Epithelial cell of prostate (primary cell): ENCODE measurements at regions not wholly inside any gene's neighbourhood (a gene's known extent, or its start where the extent isn't known, plus 50 kb on each side); places are given as distances from the start of the nearest gene placed in this dataset.
"Not testable (repeated sequence)": the region's sequence is repeated elsewhere in the genome, so short reads cannot be mapped to it uniquely, and the experiment has no call there.

ENCODE experiments used
- DNase-seq: peaks from one replicate; pipeline ENCODE4 v3.0.0-alpha.2; 2011; ENCODE audit warnings: low read depth, low spot score
- H3K27ac ChIP-seq: fragments of 450-650 bp; 2 replicates; pipeline ENCODE4 v1.5.1; 2017; ENCODE audit warnings: mild to moderate bottlenecking

DNA sequence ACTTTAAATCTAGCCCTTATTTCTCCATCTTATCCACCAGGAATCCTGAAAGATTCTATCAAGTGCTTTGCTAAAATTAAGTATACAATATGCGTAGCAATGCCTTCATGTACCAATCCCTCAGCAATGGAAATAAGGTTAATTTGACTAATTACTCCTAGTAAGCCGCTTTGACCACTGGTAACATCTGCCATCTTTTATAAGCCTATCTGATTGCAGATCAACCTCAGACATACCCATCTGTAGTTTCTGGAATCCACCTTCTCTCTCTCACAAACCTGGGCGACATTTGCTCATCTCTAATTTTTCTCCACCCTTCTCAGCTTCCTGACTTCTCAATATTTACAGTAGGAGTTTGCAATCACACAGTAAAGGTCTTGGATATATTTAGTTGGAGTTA lies 138.8 kb upstream of the CRHR1 start:
- H3K27ac ChIP-seq: no peak overlapping the region
- DNase-seq: no peak

DNA sequence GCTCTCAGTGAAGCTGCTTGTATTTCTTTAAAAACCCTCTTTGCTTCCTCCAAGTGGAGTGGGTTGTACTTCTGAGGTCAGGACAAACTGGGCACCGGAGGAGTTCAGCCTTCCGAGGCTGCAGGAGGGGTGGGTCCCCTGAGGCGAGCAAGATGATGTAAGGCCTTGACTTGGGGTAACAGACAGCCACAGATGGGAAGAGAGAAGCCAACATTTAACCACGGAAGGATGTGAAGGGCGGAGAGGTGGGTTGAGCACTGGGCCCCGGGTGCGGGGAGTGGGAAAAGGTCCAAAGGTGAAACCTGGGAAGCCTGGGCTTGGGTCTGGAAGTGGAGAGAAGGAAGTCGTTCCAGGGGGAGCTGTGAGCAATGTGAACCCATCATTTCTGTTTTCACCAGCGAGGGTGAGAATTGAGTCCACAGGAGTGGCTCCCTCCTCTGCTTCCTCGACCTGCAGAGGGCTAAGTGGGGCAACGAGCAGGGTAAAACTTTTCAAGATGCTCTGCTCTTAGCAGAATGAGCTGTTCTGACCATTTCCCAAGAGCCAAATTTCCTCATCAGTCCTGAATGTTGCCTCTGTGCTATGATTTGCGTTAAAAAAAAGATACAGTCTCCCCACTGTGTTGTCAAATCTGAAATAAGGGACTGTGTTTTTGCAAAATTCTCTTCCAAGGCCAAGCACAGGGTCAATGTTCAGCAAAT lies 137.7 kb upstream of the CRHR1 start:
- H3K27ac ChIP-seq: no peak overlapping the region
- no peak for DNase-seq

DNA sequence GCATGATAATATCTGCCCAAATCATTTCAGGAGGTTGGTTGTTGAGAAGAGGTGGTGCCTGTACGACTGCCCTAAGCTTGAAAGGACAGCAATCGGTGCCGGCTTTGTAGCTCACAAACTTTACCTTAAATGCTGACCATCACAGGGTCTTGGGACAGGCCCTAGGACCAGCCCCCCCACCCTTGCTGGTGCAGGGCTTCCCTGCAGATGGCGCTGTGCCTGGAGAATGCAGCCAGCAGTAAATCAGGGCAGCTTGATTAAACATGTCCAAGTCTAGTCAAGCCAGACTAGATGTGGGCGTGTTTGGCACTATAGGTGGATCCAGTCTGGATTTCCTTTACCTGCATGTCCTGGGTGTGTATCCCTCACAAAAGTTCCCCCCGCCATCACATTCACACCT lies 135.5 kb upstream of the CRHR1 start:
- H3K27ac ChIP-seq: no peak overlapping the region
- no peak for DNase-seq

DNA sequence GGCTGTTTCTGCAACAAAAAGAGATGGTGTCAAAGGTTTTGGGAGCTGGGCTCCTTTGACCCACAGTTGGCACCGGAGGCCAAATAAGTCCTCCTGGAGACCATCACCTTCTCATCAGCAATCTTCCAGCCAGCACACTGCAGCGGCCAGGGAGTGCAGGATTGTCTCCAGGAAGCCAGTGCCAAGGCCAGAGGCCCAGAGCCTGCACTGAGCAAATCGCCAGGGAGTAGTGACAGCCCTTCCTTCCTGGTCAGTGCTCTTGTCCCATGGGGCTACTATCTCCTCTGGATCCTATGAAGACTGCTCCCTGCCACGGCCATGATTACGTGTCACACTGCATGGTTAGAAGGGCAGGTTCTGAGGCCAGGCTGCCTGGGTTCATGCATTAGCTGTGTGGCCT lies 134.3 kb upstream of the CRHR1 start:
- no peak overlapping the region for H3K27ac ChIP-seq
- no peak for DNase-seq

DNA sequence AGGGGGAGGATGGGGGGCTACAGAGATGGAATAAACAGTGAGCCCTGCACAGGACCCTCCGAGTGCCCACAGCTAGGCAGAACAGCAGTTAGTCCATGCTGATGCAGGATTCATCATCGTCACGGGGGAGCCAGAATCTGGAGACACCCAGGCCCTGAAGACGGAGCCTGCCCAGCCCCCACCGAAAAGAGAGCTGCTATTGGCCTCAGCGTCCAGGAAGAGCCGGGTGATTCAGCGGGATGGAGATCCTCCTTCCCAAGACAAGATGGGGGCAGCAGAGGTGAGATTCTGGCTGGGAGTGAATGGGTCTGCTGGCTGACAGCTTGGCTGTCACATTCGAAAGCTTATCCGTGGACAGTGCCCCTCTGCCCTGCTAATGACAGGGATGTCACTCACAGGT lies 133.6 kb upstream of the CRHR1 start:
- no peak for DNase-seq
- no peak overlapping the region for H3K27ac ChIP-seq

DNA sequence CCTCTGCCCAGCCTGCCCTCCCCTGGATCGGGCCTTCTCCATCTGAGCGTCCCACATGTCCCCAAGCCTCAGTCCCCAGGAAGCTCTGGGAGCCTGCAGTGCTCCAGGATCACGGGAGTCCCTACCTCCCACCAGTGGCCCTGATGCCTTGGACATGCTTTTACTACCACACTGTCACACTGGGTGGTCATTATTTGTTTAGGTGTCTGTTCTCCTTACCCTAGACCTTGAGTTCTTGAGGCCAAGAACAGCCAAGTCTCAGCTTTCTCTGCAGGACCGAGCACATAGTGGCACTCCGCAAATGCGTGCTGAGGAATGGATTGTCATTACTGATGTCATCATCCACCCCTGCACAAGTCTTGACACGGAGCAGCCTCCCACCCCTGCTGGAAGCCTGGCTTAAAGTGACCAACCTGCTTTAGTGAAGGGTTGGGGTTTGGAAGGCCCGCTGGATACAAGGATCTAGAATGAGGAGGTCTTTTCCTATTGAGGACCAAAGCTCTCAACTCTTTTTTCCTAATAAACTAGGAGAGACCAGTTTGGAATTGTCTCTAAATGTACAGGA lies 132.9 kb upstream of the CRHR1 start:
- no peak overlapping the region for H3K27ac ChIP-seq

DNA sequence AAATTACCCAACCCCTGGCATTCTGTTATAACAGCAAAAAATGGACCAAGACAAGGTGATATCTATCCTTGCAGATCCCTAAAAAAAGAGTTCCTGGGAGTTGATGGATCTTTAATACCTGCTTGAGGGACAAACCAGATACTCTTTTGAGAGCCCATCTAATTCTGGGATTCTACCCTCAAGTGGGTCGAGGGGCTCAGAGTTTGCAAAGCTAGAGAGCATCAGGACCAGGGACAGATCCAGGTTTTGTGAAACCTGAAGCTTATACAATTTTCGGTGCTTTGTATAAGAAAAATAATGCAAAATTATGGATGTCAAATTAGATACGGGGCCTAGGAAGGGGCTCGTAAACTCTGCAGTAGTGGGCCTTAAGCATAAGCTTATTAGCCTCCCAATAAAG lies 130.5 kb upstream of the CRHR1 start:
- DNase-seq: no peak
- H3K27ac ChIP-seq: no peak overlapping the region

More for the DNA sequence above, 132.9 kb upstream of the CRHR1 start:
- DNase-seq: no peak

DNA sequence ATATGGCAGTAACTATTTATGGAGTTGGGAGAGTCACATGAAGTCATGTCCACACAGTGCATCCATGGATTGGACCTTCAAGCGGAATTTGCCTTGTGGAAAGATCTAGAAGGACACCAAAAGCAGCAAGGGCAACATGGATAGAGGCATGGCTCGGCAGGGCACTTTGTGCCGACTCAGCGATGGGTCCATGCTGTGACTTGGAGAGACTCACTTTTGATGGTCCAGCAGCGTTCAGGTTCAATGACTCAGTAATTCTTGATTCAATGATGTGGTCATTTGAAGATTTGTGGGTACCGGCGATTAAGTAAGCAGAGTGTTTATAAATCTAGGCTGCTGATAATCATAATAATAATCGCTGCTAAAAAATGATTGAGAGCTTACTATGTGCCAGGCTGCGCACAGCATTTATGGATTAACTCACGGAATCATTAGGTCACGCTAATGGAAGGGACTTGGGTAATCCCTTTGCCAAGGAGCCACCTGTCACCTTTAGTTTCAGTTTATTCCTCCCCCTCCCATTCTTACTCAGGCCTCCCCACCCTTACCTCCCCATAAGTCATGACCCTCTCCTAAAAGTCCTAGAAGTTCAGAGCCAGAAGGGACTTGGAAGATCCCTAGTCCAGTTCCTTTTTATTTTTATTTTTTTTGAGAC lies 127.5 kb upstream of the CRHR1 start:
- no peak for DNase-seq
- no peak overlapping the region for H3K27ac ChIP-seq

DNA sequence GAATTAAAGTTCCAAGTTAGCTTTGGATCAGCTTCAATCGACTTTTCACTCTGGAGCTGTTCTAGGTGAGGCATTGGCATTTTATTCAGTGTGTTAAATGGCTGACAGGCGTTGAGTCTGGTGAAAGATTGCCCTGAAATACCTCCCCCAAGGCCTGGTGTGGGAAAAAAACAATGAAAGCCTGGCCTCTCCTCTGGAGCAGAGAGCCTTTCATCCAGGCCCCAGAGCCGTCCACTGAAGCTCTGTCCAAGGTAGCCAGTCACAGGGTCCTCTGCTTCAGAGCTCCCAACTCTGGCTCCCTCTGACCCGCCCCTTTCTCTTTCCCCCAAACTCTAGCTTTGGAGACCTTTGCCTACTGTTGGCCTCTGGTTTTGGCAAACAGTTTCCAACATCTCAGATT lies 123.6 kb upstream of the CRHR1 start:
- no peak for DNase-seq

DNA sequence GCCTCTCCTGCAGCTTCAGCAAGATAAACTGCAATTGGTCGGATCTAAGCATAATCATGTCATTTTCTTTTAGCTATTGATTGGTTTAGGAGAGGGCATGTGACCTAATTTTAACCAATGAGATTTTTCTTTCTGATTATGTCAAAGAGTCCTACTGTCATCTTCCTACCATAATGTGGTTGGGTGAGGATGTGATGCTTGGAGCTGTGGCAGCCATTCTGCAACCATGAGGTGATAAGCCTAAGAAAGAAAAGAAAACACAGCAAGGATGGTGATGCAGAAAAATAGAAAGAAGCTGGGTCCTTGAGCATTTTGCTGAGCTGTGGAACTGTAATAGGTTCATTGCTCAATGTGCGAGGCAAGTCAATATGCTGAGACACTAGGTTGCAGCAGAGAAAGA lies 121.7 kb upstream of the CRHR1 start:
- DNase-seq: no peak
- no peak overlapping the region for H3K27ac ChIP-seq

More for the DNA sequence above, 123.6 kb upstream of the CRHR1 start:
- no peak overlapping the region for H3K27ac ChIP-seq

DNA sequence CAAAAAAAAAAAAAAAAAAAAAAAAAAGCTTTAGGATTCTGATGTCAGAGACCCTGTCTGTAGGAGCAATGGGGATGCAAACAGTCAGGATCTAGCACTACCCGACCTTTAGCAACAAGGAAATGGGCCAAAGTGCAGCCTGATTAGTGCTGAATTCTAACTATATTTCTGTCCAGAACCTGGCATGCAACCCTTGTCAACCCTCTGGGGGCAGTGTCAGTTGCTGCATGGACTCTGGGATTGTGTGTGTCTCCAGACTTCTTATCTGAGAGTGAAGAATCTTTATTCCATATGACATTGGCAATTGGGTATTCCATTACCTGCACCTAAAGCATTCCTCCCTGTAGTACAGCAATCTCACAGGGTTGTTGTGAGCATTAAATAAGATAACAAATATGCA lies 120.3 kb upstream of the CRHR1 start:
- no peak for DNase-seq
- no peak overlapping the region for H3K27ac ChIP-seq

DNA sequence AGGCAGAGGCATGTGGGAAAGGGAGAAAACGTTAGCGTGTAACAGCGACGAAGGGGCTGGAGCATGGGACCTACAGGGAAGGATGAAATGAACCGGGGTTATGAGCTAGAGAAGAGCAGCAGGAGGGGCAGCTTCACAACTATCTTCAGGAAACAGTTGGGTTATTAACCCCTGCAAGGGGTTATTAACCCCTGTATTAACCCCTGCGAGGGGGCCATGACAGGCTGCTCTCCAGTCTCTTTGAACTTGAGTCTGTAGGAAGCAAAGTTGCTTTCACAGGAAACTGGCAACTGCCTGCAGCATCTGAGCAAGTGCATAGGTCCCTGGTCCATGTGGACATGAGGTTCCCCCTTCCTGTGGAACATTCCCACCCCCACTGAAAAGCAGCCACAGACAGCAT lies 119.2 kb upstream of the CRHR1 start:
- no peak for DNase-seq
- H3K27ac ChIP-seq: no peak overlapping the region

DNA sequence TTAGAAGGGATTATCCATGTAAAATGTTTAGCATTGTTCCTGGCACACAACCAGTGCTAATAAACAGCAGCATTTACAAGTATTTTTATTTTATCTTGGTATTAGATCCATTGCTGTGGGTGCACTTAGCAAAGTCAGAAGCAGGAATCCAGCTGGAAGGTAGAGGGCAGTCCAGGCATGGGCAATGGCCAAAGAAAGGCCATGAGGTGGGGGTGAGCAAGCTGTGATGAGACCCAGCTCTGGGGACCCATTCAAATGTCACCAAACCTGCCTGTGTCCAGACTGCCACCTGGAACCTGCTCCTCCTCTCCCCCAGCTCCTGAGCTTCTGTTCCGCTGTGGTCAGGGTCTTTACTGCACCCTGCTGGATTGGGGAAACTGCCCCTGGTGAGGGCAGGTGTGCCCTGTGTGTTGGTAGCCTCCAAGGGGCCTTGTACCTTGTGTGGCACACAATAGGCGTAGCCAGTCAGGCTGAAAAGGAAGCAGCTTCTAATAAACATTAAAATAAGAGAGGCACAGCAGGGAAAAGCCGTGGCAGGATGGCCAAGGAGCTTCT lies 118.0 kb upstream of the CRHR1 start:
- no peak for DNase-seq
- H3K27ac ChIP-seq: no peak overlapping the region

DNA sequence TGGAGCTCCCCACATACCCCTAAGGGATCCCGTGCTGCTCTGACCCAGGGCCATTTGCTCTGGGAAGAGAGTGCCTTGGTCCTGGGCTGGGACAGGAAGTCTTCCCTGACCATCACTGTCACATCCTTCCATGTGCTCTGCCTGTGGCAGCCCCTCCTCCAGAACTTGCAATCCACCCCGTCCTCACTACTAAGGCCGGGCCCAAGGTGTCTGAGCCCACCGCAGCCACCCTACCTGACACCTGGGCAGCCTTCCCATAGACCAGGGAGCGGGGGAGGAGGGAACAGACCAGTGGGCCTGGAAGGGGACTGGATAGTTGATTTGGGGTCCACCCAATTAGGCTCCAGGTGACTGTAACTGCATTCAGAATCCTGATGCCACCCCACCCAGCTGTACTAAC lies 117.5 kb upstream of the CRHR1 start:
- no peak overlapping the region for H3K27ac ChIP-seq
- no peak for DNase-seq

DNA sequence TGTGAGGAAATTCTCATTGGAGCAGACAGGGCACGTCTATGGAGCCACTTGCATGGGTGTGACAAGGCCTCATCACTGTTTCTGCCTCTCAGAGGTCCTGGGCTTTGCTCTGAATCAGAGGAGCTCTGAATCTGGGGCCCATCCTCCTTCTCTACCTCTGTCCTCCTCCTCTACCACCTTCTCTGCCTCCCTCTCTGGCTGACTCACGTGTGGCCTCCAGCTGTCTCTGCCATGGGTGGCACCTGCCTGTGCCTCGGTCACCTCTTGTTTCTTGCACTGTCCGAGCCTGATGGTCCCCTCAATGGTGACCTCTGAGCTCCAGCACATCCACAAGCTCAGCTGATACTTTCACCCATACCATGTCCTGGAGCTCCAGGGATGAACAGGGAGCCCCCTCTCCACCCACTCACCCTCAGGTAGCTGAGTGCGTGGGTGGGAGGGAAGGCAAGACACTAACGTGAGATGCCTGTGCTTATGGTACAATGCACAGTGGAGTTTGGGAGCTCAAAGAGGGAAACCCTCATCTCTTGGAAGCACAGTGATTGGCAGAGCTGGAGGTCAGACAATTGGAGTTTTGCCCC lies 116.4 kb upstream of the CRHR1 start:
- no peak overlapping the region for H3K27ac ChIP-seq

DNA sequence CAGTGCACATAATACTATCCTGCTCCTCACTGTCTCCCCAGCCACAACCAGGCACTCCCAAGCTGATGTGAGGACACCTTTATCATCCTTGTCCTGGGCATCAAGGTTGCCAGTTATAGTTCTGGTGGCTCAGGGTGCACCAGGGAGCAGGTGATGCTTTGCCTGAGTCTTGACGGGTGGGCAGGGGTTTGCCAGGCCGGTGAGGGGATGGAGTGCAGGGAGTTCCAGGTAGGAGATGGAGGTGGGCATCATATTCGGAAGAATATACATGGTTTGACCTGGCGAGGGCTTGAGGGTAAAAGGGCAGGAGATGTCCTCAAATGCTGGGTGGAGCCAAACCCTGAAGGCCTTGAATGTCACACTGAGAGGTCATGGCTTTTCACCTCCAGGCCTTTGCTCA lies 115.8 kb upstream of the CRHR1 start:
- no peak overlapping the region for H3K27ac ChIP-seq
- DNase-seq: no peak

More for the DNA sequence above, 116.4 kb upstream of the CRHR1 start:
- no peak for DNase-seq

DNA sequence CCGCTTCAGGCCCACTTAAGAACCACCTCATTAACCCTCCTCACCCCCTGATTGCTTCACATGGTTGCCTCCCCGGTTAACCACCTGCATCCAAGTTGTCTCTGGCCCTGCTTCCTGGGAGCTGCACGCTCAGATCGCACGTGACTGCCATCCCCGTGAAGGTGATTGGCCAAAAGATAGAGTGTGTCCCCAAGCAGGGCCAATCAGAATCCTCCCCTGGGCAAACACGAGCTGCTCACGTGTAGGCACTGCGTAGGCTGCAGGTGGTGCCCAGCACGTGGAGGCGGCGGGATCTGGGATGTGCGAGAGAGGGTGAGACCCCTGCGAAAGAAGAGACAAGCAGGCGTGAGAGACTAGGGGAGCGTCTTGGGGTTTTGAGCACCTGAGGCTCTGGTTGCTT lies 111.8 kb upstream of the CRHR1 start:
- H3K27ac ChIP-seq: no peak overlapping the region
- DNase-seq: no peak

DNA sequence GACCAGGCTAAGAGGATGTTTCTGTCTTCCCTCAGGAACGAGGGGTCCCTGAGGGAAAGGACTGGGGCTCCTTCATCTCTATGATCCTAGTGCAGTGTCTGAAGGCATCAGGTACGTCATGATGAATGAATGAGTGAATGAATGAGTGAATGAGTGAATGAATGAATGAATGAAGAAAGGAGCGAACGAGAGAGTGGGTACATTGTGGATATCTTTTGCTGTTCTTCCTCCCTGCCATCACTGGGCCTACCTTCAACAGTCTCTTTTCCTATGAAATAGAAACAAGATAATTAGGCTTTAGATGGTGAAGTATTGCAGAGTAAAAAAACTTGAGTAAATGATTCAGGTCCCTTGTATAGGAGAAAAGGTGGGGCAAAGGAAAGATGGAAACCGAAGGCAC lies 111.3 kb upstream of the CRHR1 start:
- no peak overlapping the region for H3K27ac ChIP-seq
- no peak for DNase-seq

DNA sequence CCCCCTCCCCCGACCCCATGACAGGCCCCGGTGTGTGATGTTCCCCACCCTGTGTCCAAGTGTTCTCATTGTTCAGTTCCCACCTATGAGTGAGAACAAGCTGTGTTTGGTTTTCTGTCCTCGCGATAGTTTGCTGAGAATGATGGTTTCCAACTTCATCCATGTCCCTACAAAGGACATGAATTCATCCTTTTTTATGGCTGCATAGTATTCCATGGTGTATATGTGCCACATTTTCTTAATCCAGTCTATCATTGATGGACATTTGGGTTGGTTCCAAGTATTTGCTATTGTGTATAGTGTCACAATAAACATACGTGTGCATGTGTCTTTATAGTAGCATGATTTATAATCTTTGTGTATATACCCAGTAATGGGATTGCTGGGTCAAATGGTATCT lies 110.4 kb upstream of the CRHR1 start:
- H3K27ac ChIP-seq, DNase-seq: not testable (repeated sequence)

DNA sequence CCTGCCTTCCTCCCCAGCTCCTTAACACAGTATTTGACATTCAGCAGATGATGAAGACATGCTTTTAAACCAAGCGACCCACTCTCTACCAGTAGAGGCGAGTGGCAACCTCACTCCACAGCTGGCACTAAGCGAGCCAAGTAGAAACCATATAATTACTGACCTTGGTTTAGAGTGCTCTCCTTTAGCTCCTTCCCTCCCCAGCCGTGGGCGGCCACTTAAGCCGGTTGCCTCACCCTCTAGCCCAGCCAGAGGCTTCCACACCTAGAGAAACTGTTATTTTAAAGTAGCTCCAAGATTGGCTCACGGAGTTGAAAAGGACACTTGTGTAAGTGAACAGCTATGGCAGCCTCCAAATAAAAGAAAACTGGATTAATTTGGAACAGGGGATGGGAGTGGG lies 109.1 kb upstream of the CRHR1 start:
- H3K27ac ChIP-seq: no peak overlapping the region
- DNase-seq: no peak

DNA sequence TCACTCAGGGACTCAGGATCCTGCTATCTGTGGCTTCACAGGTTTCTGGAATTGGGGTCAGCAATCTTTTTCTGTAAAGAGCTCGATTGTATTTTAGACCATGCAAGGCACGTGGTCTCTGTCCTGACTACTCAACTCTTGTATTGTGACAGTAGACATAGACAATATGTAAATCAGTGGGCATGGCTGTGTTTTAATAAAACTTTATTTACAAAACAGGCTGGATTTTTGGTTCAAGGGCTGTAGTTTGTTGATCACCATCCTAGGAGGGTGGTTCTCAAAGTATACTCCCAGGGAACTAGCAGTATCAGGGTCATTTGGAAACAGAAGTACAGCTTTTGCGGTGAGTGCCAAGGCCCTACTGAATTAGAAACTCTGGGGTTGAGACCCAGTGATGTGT lies 108.2 kb upstream of the CRHR1 start:
- H3K27ac ChIP-seq: no peak overlapping the region
- DNase-seq: no peak
